Sigmoid colon (tissue), 6 donors: ENCODE measurements at regions not wholly inside any gene's neighbourhood (a gene's known extent, or its start where the extent isn't known, plus 50 kb on each side); places are given as distances from the start of the nearest gene placed in this dataset.

Source experiments
- DNase-seq: peaks from one replicate; pipeline ENCODE4 v3.0.0-alpha.2; 2019
- H3K27ac ChIP-seq, 4 donors: fragments of 200-600 bp; sonication (generic); one replicate each; pipeline ENCODE4 v1.5.1; 2016 to 2019; ENCODE audit warnings: mild to moderate bottlenecking in 1 of 4
- H3K27me3 ChIP-seq, 3 donors: fragments of 200-600 bp; sonication (generic); one replicate each; pipeline ENCODE4 v1.5.1; 2019; ENCODE audit warnings: mild to moderate bottlenecking in 1 of 3
- H3K36me3 ChIP-seq, 4 donors: fragments of 200-600 bp; sonication (generic); one replicate each; pipeline ENCODE4 v1.5.1; 2016 to 2019
- H3K4me1 ChIP-seq, 4 donors: fragments of 200-600 bp; sonication (generic); one replicate each; pipeline ENCODE4 v1.5.1; 2017 to 2019
- H3K4me3 ChIP-seq, 4 donors: fragments of 200-600 bp; sonication (generic); one replicate each; pipeline ENCODE4 v1.5.1; 2017 to 2019; ENCODE audit warnings: mild to moderate bottlenecking in 2 of 4, moderate library complexity in 1 of 4
- H3K9me3 ChIP-seq, 4 donors: fragments of 200-600 bp in 3 of 4; sonication (generic) in 3 of 4; one replicate each; pipeline versions ENCODE4 v1.5.1 to v1.6.1; 2013 to 2019
- EP300 ChIP-seq, 4 donors: sonication (generic); formaldehyde crosslinking; IDR thresholded peaks; one replicate each; pipeline ENCODE4 v1.6.1; 2017; ENCODE audit warnings: antibody characterized with exemption in 4 of 4
- POLR2A ChIP-seq, 2 donors: fragments of 450-650 bp; IDR thresholded peaks; one replicate each; pipeline ENCODE4 v1.6.1; 2016; ENCODE audit warnings: antibody characterized with exemption in 2 of 2, mild to moderate bottlenecking in 2 of 2, moderate library complexity in 2 of 2
- POLR2AphosphoS5 ChIP-seq, 4 donors: sonication (generic); formaldehyde crosslinking; IDR thresholded peaks; one replicate each; pipeline ENCODE4 v1.6.1; 2017; ENCODE audit warnings: antibody characterized with exemption in 4 of 4
- WGBS, 2 donors: extraction: QIAGEN DNeasy Blood & Tissue Kit; methylation state at CpG; one replicate each; pipeline ENCODE4 v1.1.7; 2013; 5-methylcytosine and 5-hydroxymethylcytosine counted together
- intact Hi-C: fragments of 100-400 bp; cut with DNase I; formaldehyde crosslinking; loops from one replicate; pipeline ENCODE4 v1.15.1; 2023
- TF ChIP-seq, protein P1 (sequence below), 4 experiments: fragments of 450-650 bp in 3 of 4; fragments of 200-600 bp in 1 of 4; IDR thresholded peaks; one replicate each; pipeline ENCODE4 v1.5.1; 2016 to 2019; ENCODE audit warnings: antibody characterized with exemption in 4 of 4, mild to moderate bottlenecking in 3 of 4, moderate library complexity in 2 of 4
- donor health status: healthy with polysubstance abuse.
- donor health status: healthy.

DNA sequence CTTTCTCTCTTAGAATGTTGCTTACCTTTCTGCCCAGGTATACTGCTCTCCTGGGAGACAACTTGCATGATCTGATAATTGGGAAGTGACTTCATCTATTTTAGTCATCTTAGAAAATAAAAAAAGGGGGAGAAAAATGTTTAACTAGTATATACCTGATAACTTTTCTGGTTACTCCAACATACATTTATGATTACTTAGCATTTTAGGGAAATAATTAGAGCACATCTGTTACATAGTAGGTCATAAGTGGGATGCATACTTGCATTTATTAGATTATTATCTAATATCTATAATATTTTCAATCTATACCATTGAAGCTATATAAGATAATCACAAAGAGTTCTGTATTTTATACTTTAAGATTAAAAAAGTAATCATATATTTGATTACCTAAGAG is 193.9 kb upstream of the EYS start:
- TF ChIP-seq POLR2AphosphoS5 (IDR thresholded peaks at IDR 0.05) (no peak), EP300 (IDR thresholded peaks at IDR 0.05) (no peak), POLR2A (IDR thresholded peaks at IDR 0.05) (no peak)
- TF ChIP-seq, protein P1, sequence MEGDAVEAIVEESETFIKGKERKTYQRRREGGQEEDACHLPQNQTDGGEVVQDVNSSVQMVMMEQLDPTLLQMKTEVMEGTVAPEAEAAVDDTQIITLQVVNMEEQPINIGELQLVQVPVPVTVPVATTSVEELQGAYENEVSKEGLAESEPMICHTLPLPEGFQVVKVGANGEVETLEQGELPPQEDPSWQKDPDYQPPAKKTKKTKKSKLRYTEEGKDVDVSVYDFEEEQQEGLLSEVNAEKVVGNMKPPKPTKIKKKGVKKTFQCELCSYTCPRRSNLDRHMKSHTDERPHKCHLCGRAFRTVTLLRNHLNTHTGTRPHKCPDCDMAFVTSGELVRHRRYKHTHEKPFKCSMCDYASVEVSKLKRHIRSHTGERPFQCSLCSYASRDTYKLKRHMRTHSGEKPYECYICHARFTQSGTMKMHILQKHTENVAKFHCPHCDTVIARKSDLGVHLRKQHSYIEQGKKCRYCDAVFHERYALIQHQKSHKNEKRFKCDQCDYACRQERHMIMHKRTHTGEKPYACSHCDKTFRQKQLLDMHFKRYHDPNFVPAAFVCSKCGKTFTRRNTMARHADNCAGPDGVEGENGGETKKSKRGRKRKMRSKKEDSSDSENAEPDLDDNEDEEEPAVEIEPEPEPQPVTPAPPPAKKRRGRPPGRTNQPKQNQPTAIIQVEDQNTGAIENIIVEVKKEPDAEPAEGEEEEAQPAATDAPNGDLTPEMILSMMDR (IDR thresholded peaks at IDR 0.05), result no peak
- DNase-seq, result no peak
- intact Hi-C loops, result no loop called here

DNA sequence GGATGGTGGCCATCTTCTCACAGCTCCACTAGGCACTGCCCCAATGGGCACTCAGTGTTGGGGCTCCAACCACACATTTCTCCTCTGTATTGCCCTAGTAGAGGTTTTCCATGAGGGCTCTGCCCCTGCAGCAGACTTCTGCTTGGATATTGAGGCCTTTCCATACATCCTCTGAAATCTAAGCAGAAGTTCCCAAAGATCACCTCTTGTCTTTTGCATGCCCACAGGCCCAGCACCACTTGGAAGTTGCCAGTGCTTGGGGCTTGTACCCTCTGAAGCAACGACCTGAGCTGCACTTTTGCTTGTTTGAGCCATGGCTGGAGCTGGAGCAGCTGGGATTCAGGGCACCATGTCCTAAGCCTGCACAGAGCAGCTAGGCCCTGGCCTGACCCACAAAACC is 189.1 kb upstream of the EYS start:
- no peaks in the 10 kb centered on the region for H3K27me3 ChIP-seq
- intact Hi-C loops, result no loop called here

More for the DNA sequence above, 193.9 kb upstream of the EYS start:
- H3K4me3 ChIP-seq, result no peak overlapping the region
- H3K36me3 ChIP-seq, result no peaks in the 10 kb centered on the region
- no peaks in the 10 kb centered on the region for H3K4me1 ChIP-seq
- H3K27ac ChIP-seq, result no peak overlapping the region
- no peaks in the 10 kb centered on the region for H3K27me3 ChIP-seq
- H3K9me3 ChIP-seq, result peaks cover 0 to 9% (median 0%) of the 10 kb centered on the region in 4 donors

DNA sequence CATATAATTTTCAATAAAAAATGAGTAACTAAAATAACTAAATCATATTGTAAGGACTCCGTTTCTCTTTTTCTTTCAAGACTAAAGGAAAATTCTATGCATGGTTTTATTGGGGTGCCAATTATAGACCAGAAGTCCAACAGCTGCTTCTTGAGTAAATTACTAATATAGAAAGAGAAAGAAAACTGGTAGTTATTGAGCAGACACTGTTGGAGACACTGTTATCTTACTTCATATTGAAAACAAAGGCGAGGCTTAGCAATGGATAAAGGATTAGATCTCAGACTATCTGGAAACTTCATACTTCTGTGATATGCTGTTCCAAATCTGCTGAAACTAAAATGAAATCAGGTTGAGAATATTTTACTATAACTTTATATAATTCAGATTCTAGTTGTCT is 169.6 kb upstream of the EYS start:
- Histone ChIP-seq H3K36me3 (no peaks in the 10 kb centered on the region), H3K4me3 (no peak overlapping the region), H3K27ac (no peak overlapping the region), H3K4me1 (no peaks in the 10 kb centered on the region), H3K27me3 (no peaks in the 10 kb centered on the region), H3K9me3 (no peaks in the 10 kb centered on the region)
- WGBS, 2 donors, result 37 to 76% methylated on average over 2 of the region's 2 CpGs
- no peak for DNase-seq
- intact Hi-C loops, result no loop called here
- TF ChIP-seq EP300 (IDR thresholded peaks at IDR 0.05) (no peak), POLR2A (IDR thresholded peaks at IDR 0.05) (no peak), POLR2AphosphoS5 (IDR thresholded peaks at IDR 0.05) (no peak)
- TF ChIP-seq, protein P1 (IDR thresholded peaks at IDR 0.05), result no peak

More for the DNA sequence above, 189.1 kb upstream of the EYS start:
- Histone ChIP-seq H3K9me3 (peaks cover 0 to 9% (median 0%) of the 10 kb centered on the region in 4 donors), H3K27ac (no peak overlapping the region), H3K36me3 (no peaks in the 10 kb centered on the region), H3K4me1 (no peaks in the 10 kb centered on the region), H3K4me3 (no peak overlapping the region)
- TF ChIP-seq POLR2AphosphoS5 (IDR thresholded peaks at IDR 0.05) (no peak), POLR2A (IDR thresholded peaks at IDR 0.05) (no peak), EP300 (IDR thresholded peaks at IDR 0.05) (no peak)
- TF ChIP-seq, protein P1 (IDR thresholded peaks at IDR 0.05), result no peak
- WGBS, 2 donors, result 0 to 15% methylated on average over 1 of the region's 1 CpG
- no peak for DNase-seq

DNA sequence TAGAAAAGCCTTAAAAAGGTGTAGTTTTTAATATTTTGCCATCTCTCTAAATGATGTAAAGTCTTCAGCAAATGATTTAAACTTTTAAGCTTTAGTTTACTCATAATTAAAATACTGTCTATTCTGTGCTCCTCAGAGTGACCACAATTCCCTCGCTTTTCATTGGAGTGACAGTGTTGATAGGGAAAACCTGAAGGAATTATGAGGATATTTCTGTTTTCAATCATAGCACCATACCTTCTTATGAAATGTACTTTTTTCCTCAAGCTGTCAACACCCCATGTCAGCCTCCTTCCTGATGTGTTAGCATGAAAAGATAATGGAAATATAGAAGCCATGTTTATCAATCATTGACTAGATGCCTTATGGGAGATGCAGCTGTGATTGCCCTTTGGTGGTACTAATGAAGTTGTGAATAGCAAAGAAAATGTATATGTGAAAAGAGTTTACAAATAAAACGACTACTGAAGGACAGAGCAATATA is 145.4 kb upstream of the EYS start:
- no peaks in the 10 kb centered on the region for H3K36me3 ChIP-seq
- no peaks in the 10 kb centered on the region for H3K4me1 ChIP-seq
- no peak for DNase-seq
- 81 to 84% methylated on average over 2 of the region's 2 CpGs for whole genome bisulfite sequencing, 2 donors
- TF ChIP-seq POLR2A (IDR thresholded peaks at IDR 0.05) (no peak), EP300 (IDR thresholded peaks at IDR 0.05) (no peak), POLR2AphosphoS5 (IDR thresholded peaks at IDR 0.05) (no peak)
- TF ChIP-seq, protein P1 (IDR thresholded peaks at IDR 0.05), result no peak
- no peak overlapping the region for H3K4me3 ChIP-seq
- H3K27me3 ChIP-seq, result no peaks in the 10 kb centered on the region
- H3K9me3 ChIP-seq, result no peaks in the 10 kb centered on the region
- H3K27ac ChIP-seq, result no peak overlapping the region
- intact Hi-C loops, result no loop called here

DNA sequence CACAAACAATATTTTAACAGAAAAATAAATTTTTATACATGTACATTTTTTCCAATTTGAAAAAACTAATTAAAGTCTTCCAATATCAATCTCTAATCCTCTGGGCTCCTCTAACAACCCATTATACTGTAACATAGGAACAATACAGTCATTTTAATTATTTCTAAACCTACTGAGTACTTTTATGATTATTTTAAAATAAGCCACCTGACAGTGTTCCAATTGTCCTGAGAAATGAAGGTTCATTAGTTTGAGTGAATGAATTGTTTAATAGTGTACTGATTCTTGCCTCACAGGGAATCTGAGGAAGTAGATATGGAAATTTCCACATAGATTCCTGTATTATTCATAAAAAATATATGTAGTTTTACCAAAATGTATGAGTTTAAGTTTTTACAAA is 123.1 kb upstream of the EYS start:
- no peaks in the 10 kb centered on the region for H3K9me3 ChIP-seq
- DNase-seq, result no peak
- H3K4me3 ChIP-seq, result no peak overlapping the region
- TF ChIP-seq POLR2AphosphoS5 (IDR thresholded peaks at IDR 0.05), result no peak
- TF ChIP-seq POLR2A (IDR thresholded peaks at IDR 0.05), result no peak
- no peak for TF ChIP-seq EP300 (IDR thresholded peaks at IDR 0.05)
- TF ChIP-seq, protein P1 (IDR thresholded peaks at IDR 0.05), result no peak
- H3K4me1 ChIP-seq, result no peaks in the 10 kb centered on the region
- intact Hi-C loops, result no loop called here
- no peaks in the 10 kb centered on the region for H3K27me3 ChIP-seq
- H3K36me3 ChIP-seq, result no peaks in the 10 kb centered on the region
- no peak overlapping the region for H3K27ac ChIP-seq
